NK-92 treated with Interleukin-12 subunit alpha and Interleukin-12 subunit beta, amount 100 ng/mL, for 24 hours (cell line): ENCODE measurements at regions not wholly inside any gene's neighbourhood (a gene's known extent, or its start where the extent isn't known, plus 50 kb on each side); places are given as distances from the start of the nearest gene placed in this dataset.
A peak's percentile ranks its signal among the peaks of the same experiment; 100 is the strongest.

ENCODE experiments used
- DNase-seq: peaks from one replicate; lab custom pipeline; 2025; lab: John Stamatoyannopoulos, UW

DNA sequence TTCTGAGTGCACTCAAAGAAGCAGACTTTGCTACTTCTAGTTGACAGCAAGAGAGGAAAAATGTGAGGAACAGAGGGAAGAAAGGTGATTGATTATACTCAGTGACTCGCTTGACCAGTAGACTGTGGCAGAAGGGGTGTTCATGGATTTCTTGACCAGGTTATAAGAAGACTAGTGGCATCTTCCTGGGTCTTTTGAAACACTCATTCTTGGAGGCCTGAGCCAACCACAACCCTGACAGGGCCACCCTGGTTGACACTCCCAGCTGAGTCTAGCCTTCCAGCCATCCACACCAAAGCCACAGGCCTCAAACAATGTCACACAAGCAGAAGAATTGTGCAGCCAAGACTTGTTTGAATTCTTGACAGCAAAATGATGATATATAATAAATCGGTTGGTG, 366.3 kb downstream of the SS18 start:
- DNase-seq = peak; percentile 31

DNA sequence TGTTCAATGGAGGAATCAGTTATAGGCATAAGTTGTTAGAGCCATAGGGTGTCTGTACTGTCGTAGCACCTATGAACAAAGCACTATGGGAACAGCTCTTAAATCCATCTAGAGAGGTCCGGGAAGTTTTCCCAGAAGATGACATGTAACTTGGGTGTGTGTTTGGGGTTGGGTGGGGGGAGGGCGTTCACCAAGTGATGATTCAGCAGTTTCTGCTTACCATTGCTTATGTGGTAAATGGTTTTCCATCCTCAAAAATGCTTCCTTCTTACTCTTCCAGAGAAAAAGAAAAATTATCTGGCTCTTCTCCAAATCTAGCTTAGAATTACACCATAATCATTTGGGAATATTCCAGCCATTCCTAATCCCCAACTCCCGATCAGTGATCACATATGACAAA, 361.1 kb upstream of the ZNF521 start:
- DNase-seq = no peak

DNA sequence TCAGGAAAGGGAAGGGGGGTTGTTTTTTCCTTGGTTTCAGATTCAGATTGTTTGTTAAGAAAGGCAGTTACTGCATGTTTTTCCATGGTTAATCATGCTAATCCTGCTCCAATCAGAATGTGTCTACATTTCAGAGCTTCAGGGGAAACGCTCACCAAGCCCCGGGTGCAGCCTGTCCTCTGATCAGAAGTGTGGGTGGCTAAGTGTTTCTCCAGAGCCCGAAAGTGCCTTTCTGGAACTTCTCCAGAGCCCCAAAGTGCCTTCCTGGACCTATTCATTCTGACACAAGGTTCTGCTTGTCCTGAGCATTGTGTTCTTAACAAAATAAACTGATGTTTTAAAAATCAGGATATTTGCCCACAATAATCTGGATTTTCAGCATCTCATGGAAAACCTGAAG, 359.0 kb upstream of the ZNF521 start:
- DNase-seq = no peak

GRCh38 chr18:25705650-25706049, 353.7 kb upstream of the ZNF521 start:
- no peak for DNase-seq

DNA sequence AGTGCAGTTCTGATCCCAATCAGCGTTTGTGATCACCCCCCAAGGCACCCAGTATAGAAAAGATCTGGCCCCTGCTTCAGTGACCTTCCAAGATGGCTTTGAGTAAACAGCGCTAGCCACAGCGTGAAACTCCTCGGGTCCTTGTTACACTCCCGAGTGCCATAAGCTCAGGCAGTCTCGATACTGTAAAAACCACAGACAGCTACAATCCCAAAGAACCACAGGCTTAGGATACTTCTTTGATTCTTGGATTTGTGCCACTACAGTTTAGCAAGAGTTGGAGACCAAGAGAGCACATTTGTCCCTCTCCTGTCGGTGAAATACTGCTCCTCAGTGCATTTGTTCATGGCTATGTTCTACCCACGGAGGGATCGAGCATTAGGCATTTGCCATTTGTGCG, 352.5 kb upstream of the ZNF521 start:
- DNase-seq = no peak

- no peak for DNase-seq
Measured at GRCh38 chr18:25704071-25704470, 352.1 kb upstream of the ZNF521 start.

- no peak for DNase-seq
Measured at GRCh38 chr18:25701821-25702220, 349.9 kb upstream of the ZNF521 start.

DNA sequence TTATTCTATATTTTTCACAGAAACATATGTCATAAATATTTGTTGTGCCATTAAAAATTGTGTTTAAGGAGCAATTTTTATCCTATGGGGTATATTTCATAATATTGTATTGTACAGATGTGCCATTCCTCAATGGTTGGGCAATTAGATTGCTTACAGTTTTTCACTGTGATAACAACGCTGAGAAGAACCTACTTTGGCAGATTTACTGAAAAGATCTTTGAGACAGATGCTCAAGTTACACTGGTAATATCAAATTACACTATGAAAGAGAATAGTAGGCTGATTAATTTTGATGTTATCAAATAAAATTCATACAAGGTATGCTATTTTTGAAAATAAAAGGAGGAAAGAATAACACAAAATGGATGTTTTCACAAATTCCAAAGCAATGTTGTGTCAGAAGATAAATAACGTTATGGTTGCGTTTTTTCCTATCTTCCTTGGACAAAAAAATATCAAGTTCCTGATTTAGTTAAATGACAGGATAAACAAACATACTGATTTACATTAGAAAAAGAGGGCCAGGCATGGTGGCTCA, 335.1 kb upstream of the ZNF521 start:
- DNase-seq = no peak

DNA sequence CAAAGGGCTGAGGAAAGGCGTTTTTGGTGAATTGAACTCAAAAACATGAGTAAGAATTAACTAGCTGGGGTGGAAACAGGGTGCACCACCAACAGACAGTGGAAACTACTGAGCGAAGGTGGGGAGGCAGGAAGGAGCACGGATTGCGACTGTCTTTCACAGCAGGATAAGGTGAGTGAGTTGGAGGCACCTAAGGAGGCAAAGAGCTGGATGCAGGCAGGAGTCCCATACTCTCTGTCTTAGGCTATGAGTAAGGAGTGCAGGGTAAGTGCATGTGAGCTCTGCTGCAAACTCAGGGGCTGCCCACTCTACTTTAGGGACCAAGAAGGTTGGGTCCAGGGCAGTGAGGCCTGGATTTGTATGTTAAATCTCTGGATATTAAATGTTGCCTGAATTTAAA, 333.1 kb upstream of the ZNF521 start:
- no peak for DNase-seq

DNA sequence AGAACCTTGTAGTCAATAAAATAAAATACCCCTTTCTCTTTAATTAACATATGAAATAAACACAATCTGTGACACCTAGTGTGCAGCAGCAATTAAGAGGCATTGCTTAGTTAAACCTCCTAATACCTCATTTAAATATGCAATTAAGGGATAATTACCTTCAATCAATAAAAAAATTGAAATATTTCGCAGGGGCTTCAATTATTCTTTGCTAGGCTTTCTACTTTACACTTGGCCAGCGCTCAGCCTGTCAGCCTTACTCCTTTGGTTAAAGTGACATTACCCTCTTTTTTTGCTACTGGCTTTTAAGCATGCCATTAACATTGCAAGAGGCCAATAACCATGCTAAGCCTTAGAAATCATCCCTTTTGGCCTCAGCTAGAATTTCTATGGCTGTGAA, 327.5 kb upstream of the ZNF521 start:
- DNase-seq = no peak

DNA sequence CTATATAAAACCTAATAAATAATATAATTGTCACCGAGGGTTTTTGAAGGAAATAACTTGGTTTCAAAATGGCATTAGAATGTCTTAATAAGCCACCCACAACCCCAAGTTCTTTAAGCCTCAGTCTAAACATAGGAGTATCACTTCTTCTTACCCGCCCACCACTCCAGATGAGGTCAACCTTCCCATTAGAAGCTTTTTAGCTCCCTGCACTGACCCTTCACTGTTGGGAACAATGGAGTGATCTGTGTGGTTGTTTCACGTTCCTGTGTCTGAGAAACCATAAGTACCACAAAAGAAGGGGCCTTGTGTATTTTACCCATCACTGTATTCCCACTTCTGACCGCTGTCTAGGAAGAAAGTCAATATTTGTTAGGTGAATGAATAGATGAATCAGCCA, 326.3 kb upstream of the ZNF521 start:
- DNase-seq = no peak

GRCh38 chr18:25675123-25675850, 323.3 kb upstream of the ZNF521 start:
- no peak for DNase-seq

DNA sequence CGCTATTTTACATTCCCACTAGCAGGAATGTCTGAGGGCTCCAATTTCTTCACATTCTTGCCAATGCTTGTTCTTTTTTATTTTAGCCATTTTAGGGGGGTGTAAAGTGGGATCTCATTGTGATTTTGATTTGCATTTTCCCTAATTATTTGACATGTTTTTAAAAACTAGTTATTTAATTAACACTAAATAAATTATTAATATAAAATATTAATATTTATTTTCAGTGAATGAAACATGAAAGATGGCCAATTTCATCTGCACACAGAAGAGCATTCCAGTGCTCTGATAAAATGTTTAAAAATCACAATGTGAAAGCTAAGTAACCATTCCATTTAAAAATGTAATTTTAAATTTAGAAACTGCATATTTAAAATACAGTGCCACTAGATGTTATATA, 322.2 kb upstream of the ZNF521 start:
- DNase-seq = no peak

DNA sequence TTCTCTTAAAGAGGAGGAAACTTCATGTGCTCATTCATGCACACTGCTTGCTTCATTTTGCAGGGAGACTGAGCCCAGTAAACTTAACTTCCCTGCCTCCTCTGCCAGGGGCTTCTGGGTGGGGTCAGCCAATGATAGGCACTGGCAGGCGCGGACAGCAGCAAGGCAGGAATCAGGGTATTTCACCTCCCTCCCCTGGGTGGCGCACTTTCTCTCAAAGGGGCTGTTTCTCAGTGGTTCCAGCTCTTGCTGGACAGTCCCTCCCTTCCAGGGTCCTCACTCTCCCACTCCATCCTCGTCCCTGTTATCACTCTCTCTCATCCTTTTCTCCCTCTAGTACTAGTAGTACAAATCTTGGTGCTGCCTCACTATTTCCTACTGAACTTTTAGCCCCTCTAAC, 320.5 kb upstream of the ZNF521 start:
- no peak for DNase-seq

- no peak for DNase-seq
Measured at GRCh38 chr18:25669741-25670140, 317.8 kb upstream of the ZNF521 start.

DNA sequence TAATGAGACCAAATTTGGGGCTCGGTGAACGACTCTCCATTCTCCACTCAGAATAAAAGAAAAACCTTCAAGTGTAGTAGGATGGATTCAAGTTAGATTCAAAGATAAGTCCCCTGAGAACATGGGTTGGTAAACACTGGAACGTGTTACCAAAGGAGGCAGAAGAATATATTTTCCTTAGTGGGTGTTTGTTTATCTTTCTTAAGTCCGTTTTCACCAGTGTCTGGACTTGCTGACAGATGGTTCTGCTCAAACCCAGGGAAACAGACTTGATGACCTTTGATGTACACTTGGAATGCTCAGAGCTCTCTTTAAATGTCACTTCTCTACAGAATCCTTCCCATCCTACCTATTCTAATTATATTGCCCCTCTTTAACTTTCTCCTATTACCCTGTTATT, 310.3 kb upstream of the ZNF521 start:
- DNase-seq = no peak

DNA sequence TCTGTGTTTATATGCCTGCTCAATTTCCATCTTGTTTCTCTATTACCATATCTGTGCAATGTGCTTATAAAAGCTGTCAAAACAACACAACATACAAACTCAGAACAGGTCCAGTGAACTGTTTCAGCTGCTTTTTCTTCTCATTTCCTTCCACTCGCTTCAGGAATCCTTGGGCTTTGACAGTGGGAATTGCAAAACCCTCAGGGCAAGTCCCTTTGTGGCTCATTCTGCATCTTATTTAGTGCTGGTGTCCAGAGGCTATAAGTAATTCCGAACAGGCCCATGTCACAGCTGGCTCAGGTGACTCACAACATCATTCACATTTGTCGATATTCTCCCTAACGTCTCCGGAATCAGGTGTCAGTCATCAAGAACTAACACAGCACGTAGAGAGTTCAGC, 309.9 kb upstream of the ZNF521 start:
- DNase-seq = no peak

DNA sequence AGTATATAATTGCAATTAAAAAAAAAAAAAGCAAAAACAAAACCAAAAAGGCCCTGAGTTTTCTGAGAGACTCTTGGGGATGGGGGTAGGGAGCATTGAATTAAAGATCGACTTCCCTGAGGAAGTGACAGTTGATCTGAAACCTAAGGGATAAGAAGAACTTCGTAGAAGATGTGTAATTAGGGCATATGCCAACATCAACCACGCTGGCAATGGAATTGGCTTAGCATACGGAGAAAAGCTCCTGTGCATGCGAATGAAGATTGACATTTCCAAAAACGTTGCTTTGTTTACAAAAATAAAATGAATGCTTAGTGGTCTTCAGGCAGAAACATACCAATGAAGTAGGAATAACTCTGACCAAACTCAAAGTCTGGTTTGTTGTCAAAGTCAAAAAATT, 307.6 kb upstream of the ZNF521 start:
- DNase-seq = no peak

DNA sequence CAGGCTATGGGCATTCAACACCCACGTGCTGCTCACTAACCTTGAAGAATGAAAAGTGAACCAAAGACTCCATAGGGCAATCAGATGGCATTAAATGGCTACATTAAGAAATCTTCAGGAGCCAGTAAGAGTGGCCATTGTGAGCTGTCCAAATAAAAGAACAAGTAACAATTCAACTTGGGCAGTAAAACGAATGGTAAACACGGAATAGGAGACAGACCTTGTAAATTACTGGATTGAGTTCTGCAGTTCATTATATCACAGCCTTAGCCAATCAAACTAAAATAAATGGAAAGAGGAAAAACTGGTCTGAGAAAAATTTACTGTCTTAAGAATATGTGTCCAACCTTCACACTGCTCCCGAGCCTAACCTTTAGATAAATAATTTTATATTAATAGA, 306.5 kb upstream of the ZNF521 start:
- no peak for DNase-seq

DNA sequence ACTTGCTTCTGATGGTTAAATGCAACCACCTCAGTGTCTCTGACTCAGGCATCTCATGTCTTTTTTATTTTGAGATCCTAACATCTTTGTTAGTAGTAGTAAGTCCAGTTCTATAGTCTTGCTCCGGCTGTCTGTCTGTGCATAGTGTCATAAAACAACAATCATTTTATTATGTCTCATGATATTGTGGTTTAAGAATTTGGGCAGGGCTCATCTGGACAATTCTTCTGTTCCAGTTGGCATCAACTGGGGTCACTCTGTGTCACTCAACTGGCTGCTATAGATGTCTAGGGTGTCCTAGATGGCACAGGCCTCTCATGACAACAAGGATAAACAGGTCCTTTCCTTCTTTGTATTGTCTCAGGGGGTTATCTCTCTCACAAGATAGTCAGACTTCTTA, 299.6 kb upstream of the ZNF521 start:
- no peak for DNase-seq

DNA sequence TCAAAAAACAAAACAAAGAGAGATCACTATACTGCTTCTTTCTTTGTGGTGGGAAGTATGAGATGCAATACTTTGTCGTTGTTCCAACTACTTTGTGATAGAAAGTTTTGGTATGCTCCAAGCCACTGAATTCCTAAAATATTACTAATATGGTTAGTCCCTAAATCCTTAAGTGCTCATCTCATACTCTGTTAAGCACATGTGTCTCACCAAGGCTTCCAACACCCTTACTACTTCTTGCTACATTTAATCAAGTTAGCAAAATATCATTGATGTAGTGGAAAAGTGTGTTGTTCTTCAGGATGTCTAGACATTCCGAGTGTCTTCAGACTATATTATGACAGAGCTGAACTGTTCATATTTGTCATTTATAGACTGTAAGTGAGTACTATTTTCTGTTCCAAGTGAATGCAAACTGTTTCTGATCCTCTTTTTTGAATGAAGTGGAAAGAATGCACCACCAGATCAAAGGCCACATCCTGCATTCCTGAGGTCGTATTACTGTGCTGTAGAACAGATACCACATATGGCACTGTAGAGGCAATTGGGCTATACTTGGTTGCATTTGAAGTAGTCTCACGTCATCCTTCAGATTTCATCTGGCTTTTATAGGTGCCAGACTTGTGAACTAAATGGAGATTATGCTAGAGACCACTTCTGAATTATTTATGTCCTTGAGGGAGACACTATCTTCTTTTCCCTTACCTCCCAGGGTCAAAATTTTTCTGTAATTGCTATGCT, 298.4 kb upstream of the ZNF521 start:
- DNase-seq = no peak

DNA sequence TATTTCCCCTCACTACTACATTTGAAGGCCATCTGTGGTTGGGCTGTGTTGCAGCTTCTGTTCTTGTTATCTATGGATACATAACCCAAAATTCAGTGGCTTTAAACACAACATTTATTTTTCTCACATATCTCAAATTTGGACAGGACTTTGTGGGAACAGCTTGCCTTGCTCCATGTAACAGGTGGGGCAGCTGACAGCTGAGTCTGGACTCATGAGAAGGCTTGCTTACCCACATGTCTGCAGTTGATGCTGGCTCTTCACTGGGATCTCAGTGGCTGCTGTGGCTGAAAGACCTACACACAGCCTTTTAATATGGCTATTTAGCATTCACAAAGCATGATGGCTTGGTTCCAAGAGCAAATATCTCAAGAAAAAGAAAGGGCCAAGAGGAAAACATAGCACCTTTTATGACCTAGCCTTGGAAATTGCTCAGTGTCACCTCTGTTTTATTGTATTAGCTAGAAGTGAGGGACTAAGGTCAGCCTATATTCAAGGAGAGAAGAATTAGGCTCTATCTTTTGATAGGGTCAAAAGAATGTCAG, 296.8 kb upstream of the ZNF521 start:
- no peak for DNase-seq

- DNase-seq = no peak
Measured at GRCh38 chr18:25647404-25647803, 295.4 kb upstream of the ZNF521 start.
